Posterior cingulate gyrus (tissue), 11 donors: ENCODE measurements at regions not wholly inside any gene's neighbourhood (a gene's known extent, or its start where the extent isn't known, plus 50 kb on each side); places are given as distances from the start of the nearest gene placed in this dataset.
A peak's percentile ranks its signal among the peaks of the same experiment; 100 is the strongest.
"Not testable (repeated sequence)": the region's sequence is repeated elsewhere in the genome, so short reads cannot be mapped to it uniquely, and the experiment has no call there.

Experiments used
- DNase-seq, 10 donors: peaks; one replicate each; pipeline versions ENCODE4 v3.0.0 to v3.0.0-alpha.2; 2020 to 2021; ENCODE audit warnings: mixed read lengths in 3 of 10
- intact Hi-C: fragments of 100-400 bp; cut with DNase I; formaldehyde crosslinking; loops from one replicate; pipeline ENCODE4 v1.15.1; 2023

- intact Hi-C loops, DNase-seq: not testable (repeated sequence)
Observed at GRCh38 chr5:44756097-44756496, 52.6 kb upstream of the MRPS30 start.

GRCh38 chr5:44747396-44747795 is 61.4 kb upstream of the MRPS30 start:
- intact Hi-C loops, result no loop called here
- no peak for DNase-seq

- no peak for DNase-seq
- intact Hi-C loops, result no loop called here
Observed at GRCh38 chr5:44740660-44741059, 68.1 kb upstream of the MRPS30 start.

GRCh38 chr5:44729536-44729935 is 79.2 kb upstream of the MRPS30 start:
- intact Hi-C loops, result no loop called here
- no peak for DNase-seq

- DNase-seq, result no peak
- intact Hi-C loops, result no loop called here
Observed at GRCh38 chr5:44727100-44727499, 81.6 kb upstream of the MRPS30 start.

GRCh38 chr5:44719856-44720255 is 88.9 kb upstream of the MRPS30 start:
- intact Hi-C loops, result no loop called here

GRCh38 chr5:44714871-44715561 is 93.7 kb upstream of the MRPS30 start:
- intact Hi-C loops, result no loop called here
- no peak for DNase-seq

More at GRCh38 chr5:44719856-44720255, 88.9 kb upstream of the MRPS30 start:
- no peak for DNase-seq

- intact Hi-C loops, result no loop called here
- DNase-seq, result no peak
Observed at GRCh38 chr5:44713446-44713845, 95.3 kb upstream of the MRPS30 start.

- intact Hi-C loops, result no loop called here
- no peak for DNase-seq
Observed at GRCh38 chr5:44711901-44712300, 96.8 kb upstream of the MRPS30 start.

- DNase-seq, result peak in 2 of 10 donors; percentile 33 to 64
Observed at GRCh38 chr5:44708602-44709001, 100.1 kb upstream of the MRPS30 start.

GRCh38 chr5:44707721-44708120 is 101.0 kb upstream of the MRPS30 start:
- intact Hi-C loops, result no loop called here
- DNase-seq, result peak in 2 of 10 donors; percentile 52 to 64

More at GRCh38 chr5:44708602-44709001, 100.1 kb upstream of the MRPS30 start:
- intact Hi-C loops, result no loop called here

GRCh38 chr5:44697025-44697424 is 111.7 kb upstream of the MRPS30 start:
- no peak for DNase-seq
- intact Hi-C loops, result no loop called here

- intact Hi-C loops, result no loop called here
- no peak for DNase-seq
Observed at GRCh38 chr5:44695259-44695658, 113.5 kb upstream of the MRPS30 start.

- no peak for DNase-seq
- intact Hi-C loops, result no loop called here
Observed at GRCh38 chr5:44691802-44692201, 116.9 kb upstream of the MRPS30 start.

- no peak for DNase-seq
- intact Hi-C loops, result no loop called here
Observed at GRCh38 chr5:44681906-44682305, 126.8 kb upstream of the MRPS30 start.

- intact Hi-C loops, result no loop called here
- DNase-seq, result peak in 1 of 10 donors; percentile 54
Observed at GRCh38 chr5:44679214-44679613, 129.5 kb upstream of the MRPS30 start.

- no peak for DNase-seq
- intact Hi-C loops, result no loop called here
Observed at GRCh38 chr5:44675296-44675695, 133.5 kb upstream of the MRPS30 start.

GRCh38 chr5:44674461-44674860 is 134.3 kb upstream of the MRPS30 start:
- intact Hi-C loops, result no loop called here
- DNase-seq, result no peak

- DNase-seq, result peak in 1 of 10 donors; percentile 60
- intact Hi-C loops, result not testable (repeated sequence)
Observed at GRCh38 chr5:44668471-44668870, 140.3 kb upstream of the MRPS30 start.

GRCh38 chr5:44665101-44665701 is 143.5 kb upstream of the MRPS30 start:
- peak in 5 of 10 donors; percentile 13 to 81 (median 72) for DNase-seq
- intact Hi-C loops, result no loop called here

GRCh38 chr5:44664711-44665100 is 144.0 kb upstream of the MRPS30 start:
- DNase-seq, result no peak

GRCh38 chr5:44663991-44664710 is 144.6 kb upstream of the MRPS30 start:
- DNase-seq, result peak in 1 of 10 donors; percentile 72

More at GRCh38 chr5:44664711-44665100, 144.0 kb upstream of the MRPS30 start:
- intact Hi-C loops, result no loop called here

More at GRCh38 chr5:44663991-44664710, 144.6 kb upstream of the MRPS30 start:
- intact Hi-C loops, result no loop called here
